HCT116 (cell line): ENCODE measurements at regions not wholly inside any gene's neighbourhood (a gene's known extent, or its start where the extent isn't known, plus 50 kb on each side); places are given as distances from the start of the nearest gene placed in this dataset.

Source experiments
- JUND ChIP-seq: IDR thresholded peaks from 2 replicates; pipeline ENCODE4 v1.6.1; 2012
- POLR2A ChIP-seq: IDR thresholded peaks from 2 replicates; pipeline ENCODE4 v1.7.0; 2011; ENCODE audit warnings: borderline replicate concordance; ENCODE audit not compliant: insufficient read depth, insufficient read length; ENCODE audit errors: extremely low read depth
- POLR2AphosphoS5 ChIP-seq: IDR thresholded peaks from 2 replicates; pipeline ENCODE4 v1.6.1; 2011; ENCODE audit warnings: mild to moderate bottlenecking, low read depth, low read length, moderate library complexity
- SIN3A ChIP-seq: IDR thresholded peaks from 2 replicates; pipeline ENCODE4 v1.6.1; 2012; ENCODE audit warnings: low read depth
- SP1 ChIP-seq: IDR thresholded peaks from 2 replicates; pipeline ENCODE4 v1.6.1; 2012; ENCODE audit warnings: low read depth
- TF ChIP-seq, protein P1 (sequence below), 3 experiments: fragments of 200-600 bp in 1 of 3; sonication (generic) in 1 of 3; IDR thresholded peaks in 2 of 3; conservative IDR thresholded peaks in 1 of 3; 2 replicates each; pipeline ENCODE4 v1.5.1; 2012 to 2017; ENCODE audit warnings: low read depth in 2 of 3, low read length in 2 of 3, antibody characterized with exemption in 1 of 3, borderline replicate concordance in 1 of 3, control low read depth in 1 of 3, mild to moderate bottlenecking in 1 of 3, mixed read lengths in 1 of 3, mixed run types in 1 of 3, moderate library complexity in 1 of 3; ENCODE audit not compliant: insufficient read depth in 1 of 3
- TF ChIP-seq, protein P2 (sequence below): IDR thresholded peaks from 2 replicates; pipeline ENCODE4 v1.6.1; 2011; ENCODE audit warnings: mild to moderate bottlenecking, low read length, moderate library complexity; ENCODE audit not compliant: insufficient replicate concordance; ENCODE audit errors: extremely low read depth
- TF ChIP-seq, protein P3 (sequence below): IDR thresholded peaks from 2 replicates; pipeline ENCODE4 v1.6.1; 2012

- TF ChIP-seq, protein P1, sequence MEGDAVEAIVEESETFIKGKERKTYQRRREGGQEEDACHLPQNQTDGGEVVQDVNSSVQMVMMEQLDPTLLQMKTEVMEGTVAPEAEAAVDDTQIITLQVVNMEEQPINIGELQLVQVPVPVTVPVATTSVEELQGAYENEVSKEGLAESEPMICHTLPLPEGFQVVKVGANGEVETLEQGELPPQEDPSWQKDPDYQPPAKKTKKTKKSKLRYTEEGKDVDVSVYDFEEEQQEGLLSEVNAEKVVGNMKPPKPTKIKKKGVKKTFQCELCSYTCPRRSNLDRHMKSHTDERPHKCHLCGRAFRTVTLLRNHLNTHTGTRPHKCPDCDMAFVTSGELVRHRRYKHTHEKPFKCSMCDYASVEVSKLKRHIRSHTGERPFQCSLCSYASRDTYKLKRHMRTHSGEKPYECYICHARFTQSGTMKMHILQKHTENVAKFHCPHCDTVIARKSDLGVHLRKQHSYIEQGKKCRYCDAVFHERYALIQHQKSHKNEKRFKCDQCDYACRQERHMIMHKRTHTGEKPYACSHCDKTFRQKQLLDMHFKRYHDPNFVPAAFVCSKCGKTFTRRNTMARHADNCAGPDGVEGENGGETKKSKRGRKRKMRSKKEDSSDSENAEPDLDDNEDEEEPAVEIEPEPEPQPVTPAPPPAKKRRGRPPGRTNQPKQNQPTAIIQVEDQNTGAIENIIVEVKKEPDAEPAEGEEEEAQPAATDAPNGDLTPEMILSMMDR (IDR thresholded peaks at IDR 0.05 in 2 of 3, conservative IDR thresholded peaks at IDR 0.05 in 1 of 3; ENCODE audit: borderline replicate concordance in 1 of 3, insufficient read depth in 1 of 3, low read depth in 2 of 3, low read length in 2 of 3) = no peak
- TF ChIP-seq, protein P2, sequence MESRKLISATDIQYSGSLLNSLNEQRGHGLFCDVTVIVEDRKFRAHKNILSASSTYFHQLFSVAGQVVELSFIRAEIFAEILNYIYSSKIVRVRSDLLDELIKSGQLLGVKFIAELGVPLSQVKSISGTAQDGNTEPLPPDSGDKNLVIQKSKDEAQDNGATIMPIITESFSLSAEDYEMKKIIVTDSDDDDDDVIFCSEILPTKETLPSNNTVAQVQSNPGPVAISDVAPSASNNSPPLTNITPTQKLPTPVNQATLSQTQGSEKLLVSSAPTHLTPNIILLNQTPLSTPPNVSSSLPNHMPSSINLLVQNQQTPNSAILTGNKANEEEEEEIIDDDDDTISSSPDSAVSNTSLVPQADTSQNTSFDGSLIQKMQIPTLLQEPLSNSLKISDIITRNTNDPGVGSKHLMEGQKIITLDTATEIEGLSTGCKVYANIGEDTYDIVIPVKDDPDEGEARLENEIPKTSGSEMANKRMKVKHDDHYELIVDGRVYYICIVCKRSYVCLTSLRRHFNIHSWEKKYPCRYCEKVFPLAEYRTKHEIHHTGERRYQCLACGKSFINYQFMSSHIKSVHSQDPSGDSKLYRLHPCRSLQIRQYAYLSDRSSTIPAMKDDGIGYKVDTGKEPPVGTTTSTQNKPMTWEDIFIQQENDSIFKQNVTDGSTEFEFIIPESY = no peak
- TF ChIP-seq POLR2A = no peak
- no peak for TF ChIP-seq POLR2AphosphoS5
- TF ChIP-seq SIN3A = no peak
- TF ChIP-seq SP1 = no peak
- TF ChIP-seq, protein P3, sequence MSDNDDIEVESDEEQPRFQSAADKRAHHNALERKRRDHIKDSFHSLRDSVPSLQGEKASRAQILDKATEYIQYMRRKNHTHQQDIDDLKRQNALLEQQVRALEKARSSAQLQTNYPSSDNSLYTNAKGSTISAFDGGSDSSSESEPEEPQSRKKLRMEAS = no peak
- no peak for TF ChIP-seq JUND
Observed at GRCh38 chr2:217038001-217038400, 178.1 kb upstream of the TNP1 start.
